CD4-positive, alpha-beta T cell treated with Interleukin-6 for 4 hours (primary cell): ENCODE measurements at regions not wholly inside any gene's neighbourhood (a gene's known extent, or its start where the extent isn't known, plus 50 kb on each side); places are given as distances from the start of the nearest gene placed in this dataset.
"Not testable (repeated sequence)": the region's sequence is repeated elsewhere in the genome, so short reads cannot be mapped to it uniquely, and the experiment has no call there.

ENCODE experiments used
- DNase-seq: peaks from one replicate; pipeline ENCODE4 v3.0.0-alpha.2; 2020; ENCODE audit warnings: mixed read lengths

- no peak for DNase-seq
These were observed 148.0 kb upstream of the SLC6A11 start for GRCh38 chr3:10667901-10668476.

- DNase-seq, result no peak
These were observed 146.5 kb upstream of the SLC6A11 start for GRCh38 chr3:10669490-10670048.

DNA sequence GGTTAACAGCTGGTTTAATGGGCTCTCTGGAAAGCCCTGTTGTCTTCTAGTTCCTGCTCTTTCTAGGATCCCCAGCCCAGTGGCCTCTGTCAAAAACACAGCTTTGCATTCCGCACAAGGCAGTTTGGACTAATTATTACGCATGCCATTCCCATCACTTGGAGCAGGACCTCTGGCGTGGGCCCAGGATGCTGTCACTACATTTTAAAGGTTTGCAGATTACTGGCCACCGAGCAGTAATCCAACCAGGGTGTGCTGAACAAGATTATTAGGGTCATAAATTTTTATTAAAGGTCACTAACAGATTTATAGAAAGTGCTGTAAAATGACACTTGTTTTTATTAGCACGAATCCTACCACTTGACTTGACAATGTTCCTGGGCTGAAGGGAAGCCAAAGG is 143.6 kb upstream of the SLC6A11 start:
- no peak for DNase-seq

GRCh38 chr3:10674578-10674977 is 141.4 kb upstream of the SLC6A11 start:
- no peak for DNase-seq

GRCh38 chr3:10676905-10677304 is 139.1 kb upstream of the SLC6A11 start:
- no peak for DNase-seq

- no peak for DNase-seq
These were observed 137.1 kb upstream of the SLC6A11 start for GRCh38 chr3:10678796-10679376.

DNA sequence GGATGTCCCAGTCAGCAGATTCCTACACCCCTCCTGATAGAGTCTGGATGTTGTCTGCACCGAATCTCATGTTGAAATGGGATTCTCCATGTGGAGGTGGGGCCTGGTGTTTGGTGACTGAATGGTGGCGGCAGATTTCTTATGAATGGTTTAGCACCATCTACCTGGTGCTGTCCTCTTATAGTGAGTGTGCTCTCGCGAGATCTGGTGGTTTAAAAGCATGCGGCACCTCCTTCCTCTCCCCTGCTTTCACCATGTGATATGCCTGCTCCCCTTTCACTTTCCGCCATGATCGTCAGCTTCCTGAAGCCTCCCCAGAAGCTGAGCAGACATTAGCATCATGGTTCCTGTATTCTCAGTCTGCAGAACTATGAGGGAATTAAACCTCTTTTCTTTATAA is 135.2 kb upstream of the SLC6A11 start:
- DNase-seq, result no peak

GRCh38 chr3:10682692-10683091 is 133.3 kb upstream of the SLC6A11 start:
- DNase-seq, result no peak

GRCh38 chr3:10683106-10683505 is 132.9 kb upstream of the SLC6A11 start:
- DNase-seq, result no peak

- no peak for DNase-seq
These were observed 127.9 kb upstream of the SLC6A11 start for GRCh38 chr3:10688126-10688525.

DNA sequence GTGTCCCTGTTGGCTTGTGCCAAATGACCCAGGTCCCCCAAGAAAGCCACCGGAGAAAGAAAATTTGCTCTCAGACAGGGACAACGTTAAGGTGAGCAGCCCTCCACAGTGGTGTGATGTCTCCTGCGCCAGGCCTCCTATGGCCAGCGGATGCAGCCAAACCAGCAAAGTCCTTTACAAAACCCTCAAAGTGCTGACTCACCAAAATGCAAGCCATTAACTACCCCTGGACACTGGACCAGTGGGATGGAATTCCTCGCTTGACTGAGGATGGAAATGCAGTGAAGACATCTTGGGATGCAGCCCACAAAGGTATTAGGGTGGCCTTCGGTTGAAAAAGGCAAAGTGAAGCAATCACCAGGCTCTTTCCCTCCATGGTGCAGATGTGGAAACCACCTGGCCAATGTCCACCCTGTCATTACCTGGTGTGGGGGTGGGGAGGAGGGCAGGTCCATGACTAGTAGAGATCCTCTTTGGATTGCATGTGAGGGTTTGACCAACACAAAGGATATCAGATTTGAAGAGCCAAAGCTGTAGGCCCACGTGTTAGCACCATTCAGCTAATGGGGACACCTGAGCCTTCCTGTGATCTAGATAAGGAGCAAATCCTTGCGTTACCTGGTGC is 127.4 kb upstream of the SLC6A11 start:
- DNase-seq, result no peak

- DNase-seq, result no peak
These were observed 123.9 kb upstream of the SLC6A11 start for GRCh38 chr3:10692039-10692622.

DNA sequence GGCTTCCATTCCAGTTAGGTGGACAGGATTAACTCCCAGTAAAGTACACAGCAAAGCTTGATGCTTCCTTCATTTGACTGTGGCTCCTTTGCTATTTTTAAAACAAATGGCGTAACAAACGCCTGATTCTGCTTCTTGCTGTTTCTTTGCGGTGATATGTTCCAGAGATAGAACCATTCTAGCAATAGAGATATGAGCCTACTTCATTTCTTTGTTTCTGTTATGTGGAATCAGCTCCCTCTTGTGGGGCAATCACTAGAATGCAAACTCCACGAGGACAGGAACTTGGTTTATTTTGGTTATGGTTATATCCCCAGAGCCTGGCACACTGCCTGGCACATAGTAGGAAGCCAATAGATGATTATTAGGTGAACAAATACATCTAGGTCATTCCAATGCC is 122.6 kb upstream of the SLC6A11 start:
- no peak for DNase-seq

GRCh38 chr3:10694179-10694578 is 121.8 kb upstream of the SLC6A11 start:
- no peak for DNase-seq

- not testable (repeated sequence) for DNase-seq
These were observed 120.8 kb upstream of the SLC6A11 start for GRCh38 chr3:10695186-10695585.

DNA sequence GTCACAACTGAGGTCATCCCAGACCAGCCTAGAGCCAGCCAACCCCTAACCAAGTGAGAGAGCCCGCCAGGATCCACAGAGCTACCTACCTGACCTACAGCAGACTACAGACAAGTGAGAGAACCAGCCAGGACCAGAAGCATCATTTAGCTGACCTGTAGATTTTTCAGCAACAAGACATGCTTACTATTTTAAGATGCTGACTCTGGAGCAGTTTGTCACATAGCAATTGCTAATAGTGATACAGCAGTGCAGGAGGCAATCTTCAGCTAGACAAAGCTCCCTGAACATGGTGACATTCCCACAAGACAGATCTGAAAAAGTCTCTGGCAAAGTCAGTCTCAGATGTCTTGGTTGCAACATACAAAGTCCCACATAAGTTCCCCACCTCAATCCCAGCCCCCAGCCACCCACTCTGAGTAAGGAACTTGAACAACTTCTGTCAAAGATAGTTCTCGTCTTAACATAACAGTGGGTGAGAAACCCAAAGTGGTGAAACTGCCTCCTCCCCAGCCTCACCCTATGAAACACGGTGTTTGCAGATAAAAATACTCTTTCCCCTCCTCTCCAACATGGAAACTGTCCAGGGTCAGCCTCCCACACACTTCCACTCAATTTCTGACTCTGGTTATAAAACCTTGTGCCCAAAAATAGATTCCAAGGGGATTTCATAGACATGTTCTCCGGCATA is 120.3 kb upstream of the SLC6A11 start:
- DNase-seq, result no peak

DNA sequence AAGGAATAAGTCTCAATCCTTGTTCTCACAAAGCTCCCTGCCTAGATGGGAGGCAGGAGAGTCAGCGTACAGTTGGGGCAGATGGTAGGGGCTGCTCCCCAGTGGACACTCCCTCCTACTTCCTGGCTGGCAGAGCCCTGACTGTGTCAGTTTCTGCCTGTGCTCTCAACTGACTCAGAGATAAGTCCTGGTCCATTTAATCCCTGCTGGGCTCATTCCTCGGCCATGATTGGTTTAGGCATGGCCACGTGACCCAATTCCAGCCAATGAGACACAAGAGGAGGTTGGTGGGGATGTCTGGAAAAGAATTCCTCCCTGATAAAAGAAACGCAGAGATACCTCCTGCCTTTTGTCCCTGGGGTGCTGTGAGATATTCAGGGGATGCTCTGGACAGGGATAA is 118.1 kb upstream of the SLC6A11 start:
- DNase-seq, result no peak

GRCh38 chr3:10700821-10701220 is 115.2 kb upstream of the SLC6A11 start:
- no peak for DNase-seq

- no peak for DNase-seq
These were observed 112.9 kb upstream of the SLC6A11 start for GRCh38 chr3:10702961-10703740.

DNA sequence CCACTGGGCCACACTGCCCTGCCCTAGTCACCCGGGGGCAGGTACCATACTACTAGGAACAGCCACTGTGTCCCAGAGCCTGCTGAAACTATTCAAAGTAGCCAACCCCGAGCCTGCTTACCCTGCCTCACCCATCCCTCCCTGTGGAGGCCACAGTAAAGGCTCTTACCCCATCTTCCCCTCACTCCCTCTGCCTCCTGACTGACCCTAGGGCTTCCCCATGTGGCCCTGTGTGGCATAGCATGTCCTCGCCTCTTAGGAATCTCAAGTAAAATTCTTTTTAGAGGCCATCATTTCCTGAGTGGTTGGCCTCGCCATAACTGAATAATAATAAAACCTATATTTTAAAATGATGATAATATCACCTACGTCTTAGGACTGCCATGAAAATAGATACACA is 112.2 kb upstream of the SLC6A11 start:
- DNase-seq, result no peak

DNA sequence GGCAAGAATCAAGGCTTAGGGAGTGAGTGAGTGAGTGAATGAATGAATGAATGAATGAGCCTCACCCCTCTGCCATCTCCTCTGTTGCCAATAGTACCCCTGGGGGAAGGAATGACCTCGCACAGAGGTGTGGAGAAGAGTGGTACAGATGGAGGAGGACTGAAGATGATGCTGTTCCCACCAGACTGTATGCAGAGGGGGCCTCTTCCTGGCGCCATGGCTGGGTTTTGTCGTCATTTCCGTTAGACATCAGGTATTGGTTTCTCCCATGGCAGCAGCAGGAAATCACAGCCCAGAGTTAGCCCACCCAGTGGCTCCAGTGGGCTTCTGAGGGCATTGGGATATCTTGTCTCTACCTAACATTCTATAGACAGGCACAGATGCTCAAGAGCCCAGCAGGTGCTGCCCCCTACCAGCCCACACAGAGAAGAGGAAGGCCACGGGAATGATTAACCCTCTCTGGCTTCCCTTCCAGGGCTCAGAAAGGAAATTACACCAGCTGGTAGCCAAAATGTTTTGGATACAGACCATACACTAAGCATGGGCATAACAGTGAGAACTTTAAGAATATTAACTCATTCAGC is 109.8 kb upstream of the SLC6A11 start:
- no peak for DNase-seq

- DNase-seq, result no peak
These were observed 109.2 kb upstream of the SLC6A11 start for GRCh38 chr3:10706740-10707399.
